Lower leg skin (tissue), 3 donors: ENCODE measurements at regions not wholly inside any gene's neighbourhood (a gene's known extent, or its start where the extent isn't known, plus 50 kb on each side); places are given as distances from the start of the nearest gene placed in this dataset.

Source experiments
- CTCF ChIP-seq, 3 donors: fragments of 450-650 bp; IDR thresholded peaks; one replicate each; pipeline ENCODE4 v1.5.1; 2016; ENCODE audit warnings: antibody characterized with exemption in 3 of 3, mild to moderate bottlenecking in 3 of 3, moderate library complexity in 2 of 3
- POLR2A ChIP-seq, 2 donors: fragments of 450-650 bp; IDR thresholded peaks; one replicate each; pipeline ENCODE4 v1.6.1; 2016 to 2017; ENCODE audit warnings: antibody characterized with exemption in 2 of 2, mild to moderate bottlenecking in 1 of 2, moderate library complexity in 1 of 2

GRCh38 chr9:74001382-74001781, 495.8 kb upstream of the RORB start:
- TF ChIP-seq CTCF (IDR thresholded peaks at IDR 0.05) (no peak), POLR2A (IDR thresholded peaks at IDR 0.05) (no peak)
